OCI-LY3 (cell line): ENCODE measurements at regions not wholly inside any gene's neighbourhood (a gene's known extent, or its start where the extent isn't known, plus 50 kb on each side); places are given as distances from the start of the nearest gene placed in this dataset.

ENCODE experiments used
- H2AFZ ChIP-seq: fragments of 200-600, 300-600 bp; shearing (Covaris generic); 2 replicates; pipeline ENCODE4 v1.6.0; 2014; ENCODE audit warnings: antibody characterized with exemption, low read depth, low read length
- H3K27ac ChIP-seq: fragments of 200-600, 300-600 bp; sonication (generic); 2 replicates; pipeline ENCODE4 v1.5.1; 2014; ENCODE audit warnings: mild to moderate bottlenecking, low read length, moderate library complexity, mixed read lengths
- H3K27me3 ChIP-seq: fragments of 200-600, 300-600 bp; sonication (generic); 2 replicates; pipeline ENCODE4 v1.6.1; 2014; ENCODE audit warnings: low read depth, low read length, mixed read lengths
- H3K36me3 ChIP-seq: fragments of 200-600, 300-600 bp; sonication (generic); replicated peaks from 2 replicates; pipeline ENCODE3; 2014; ENCODE audit warnings: low read depth, low read length, mixed read lengths
- H3K4me1 ChIP-seq: fragments of 300-600, 200-600 bp; sonication (generic); 2 replicates; pipeline ENCODE4 v1.6.1; 2014; ENCODE audit warnings: low read length, mixed read lengths
- H3K4me2 ChIP-seq: fragments of 200-600, 300-600 bp; sonication (generic); 2 replicates; pipeline ENCODE4 v1.6.1; 2014; ENCODE audit warnings: low read length, mixed read lengths
- H3K4me3 ChIP-seq: fragments of 300-600, 200-600 bp; sonication (generic); 2 replicates; pipeline ENCODE4 v1.5.1; 2014; ENCODE audit warnings: antibody characterized with exemption, mild to moderate bottlenecking, low read length, moderate library complexity
- H3K79me2 ChIP-seq: fragments of 300-600, 200-600 bp; shearing (Covaris generic); 2 replicates; pipeline ENCODE4 v1.6.1; 2014; ENCODE audit warnings: mild to moderate bottlenecking, low read length, mixed read lengths
- H3K9ac ChIP-seq: fragments of 300-600, 200-600 bp; shearing (Covaris generic); 2 replicates; pipeline ENCODE4 v1.6.0; 2014; ENCODE audit warnings: mild to moderate bottlenecking, low read length, moderate library complexity
- H3K9me3 ChIP-seq: fragments of 200-600, 300-600 bp; shearing (Covaris generic); 2 replicates; pipeline ENCODE4 v1.6.1; 2014; ENCODE audit warnings: low read length, mixed read lengths; ENCODE audit not compliant: insufficient read depth
- H4K20me1 ChIP-seq: fragments of 200-600, 300-600 bp; sonication (generic); 2 replicates; pipeline ENCODE4 v1.6.1; 2016; ENCODE audit warnings: low read length, mixed read lengths; ENCODE audit not compliant: insufficient read depth
- EZH2phosphoT487 ChIP-seq: fragments of 200-600 bp; shearing (Covaris generic); IDR thresholded peaks from 2 replicates; pipeline ENCODE4 v1.6.1; 2018; ENCODE audit warnings: antibody characterized with exemption, mixed run types, low read depth
- TF ChIP-seq, protein P1 (sequence below): fragments of 200-600, 300-600 bp; sonication (generic); IDR thresholded peaks from 2 replicates; pipeline ENCODE4 v1.5.1; 2014; ENCODE audit warnings: antibody characterized with exemption, low read length, low read depth

- TF ChIP-seq, protein P1, sequence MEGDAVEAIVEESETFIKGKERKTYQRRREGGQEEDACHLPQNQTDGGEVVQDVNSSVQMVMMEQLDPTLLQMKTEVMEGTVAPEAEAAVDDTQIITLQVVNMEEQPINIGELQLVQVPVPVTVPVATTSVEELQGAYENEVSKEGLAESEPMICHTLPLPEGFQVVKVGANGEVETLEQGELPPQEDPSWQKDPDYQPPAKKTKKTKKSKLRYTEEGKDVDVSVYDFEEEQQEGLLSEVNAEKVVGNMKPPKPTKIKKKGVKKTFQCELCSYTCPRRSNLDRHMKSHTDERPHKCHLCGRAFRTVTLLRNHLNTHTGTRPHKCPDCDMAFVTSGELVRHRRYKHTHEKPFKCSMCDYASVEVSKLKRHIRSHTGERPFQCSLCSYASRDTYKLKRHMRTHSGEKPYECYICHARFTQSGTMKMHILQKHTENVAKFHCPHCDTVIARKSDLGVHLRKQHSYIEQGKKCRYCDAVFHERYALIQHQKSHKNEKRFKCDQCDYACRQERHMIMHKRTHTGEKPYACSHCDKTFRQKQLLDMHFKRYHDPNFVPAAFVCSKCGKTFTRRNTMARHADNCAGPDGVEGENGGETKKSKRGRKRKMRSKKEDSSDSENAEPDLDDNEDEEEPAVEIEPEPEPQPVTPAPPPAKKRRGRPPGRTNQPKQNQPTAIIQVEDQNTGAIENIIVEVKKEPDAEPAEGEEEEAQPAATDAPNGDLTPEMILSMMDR, result no peak
- no peaks in the 10 kb centered on the region for H3K36me3 ChIP-seq
- no peaks in the 10 kb centered on the region for H4K20me1 ChIP-seq
- H3K4me1 ChIP-seq, result no peaks in the 10 kb centered on the region
- H3K4me2 ChIP-seq, result no peak overlapping the region
- H2AFZ ChIP-seq, result no peak overlapping the region
- H3K79me2 ChIP-seq, result no peaks in the 10 kb centered on the region
- H3K27me3 ChIP-seq, result peaks cover under 1% of the 10 kb centered on the region; the same call in 1 of the 2 replicates
- H3K4me3 ChIP-seq, result no peak overlapping the region
- no peaks in the 10 kb centered on the region for H3K9me3 ChIP-seq
- no peak overlapping the region for H3K27ac ChIP-seq
- no peak overlapping the region for H3K9ac ChIP-seq
Observed at GRCh38 chr14:38145142-38145541, 62.6 kb upstream of the SSTR1 start.

GRCh38 chr14:38150075-38150474 is 57.6 kb upstream of the SSTR1 start:
- H2AFZ ChIP-seq, result no peak overlapping the region
- TF ChIP-seq EZH2phosphoT487, result no peak
- TF ChIP-seq, protein P1, result no peak

More at GRCh38 chr14:38150075-38150474, 57.6 kb upstream of the SSTR1 start:
- no peaks in the 10 kb centered on the region for H3K9me3 ChIP-seq
- H3K27me3 ChIP-seq, result no peaks in the 10 kb centered on the region
- no peaks in the 10 kb centered on the region for H3K79me2 ChIP-seq
- H4K20me1 ChIP-seq, result no peaks in the 10 kb centered on the region
- H3K4me1 ChIP-seq, result no peaks in the 10 kb centered on the region
- no peak overlapping the region for H3K27ac ChIP-seq
- no peak overlapping the region for H3K9ac ChIP-seq
- H3K4me3 ChIP-seq, result no peak overlapping the region
- H3K4me2 ChIP-seq, result no peak overlapping the region
- no peaks in the 10 kb centered on the region for H3K36me3 ChIP-seq
